ENCODE measurements at regions not wholly inside any gene's neighbourhood (a gene's known extent, or its start where the extent isn't known, plus 50 kb on each side); places are given as distances from the start of the nearest gene placed in this dataset.

- POLR2A ChIA-PET = no interaction called here
These were observed 123.8 kb upstream of the CACNA2D1 start for GRCh38 chr7:82567356-82567755.

More at GRCh38 chr7:82567356-82567755, 123.8 kb upstream of the CACNA2D1 start:
- no peak for DNase-seq (ENCODE audit: low read depth, low spot score)
- Histone ChIP-seq H3K9me3 (replicated peaks; ENCODE audit: control insufficient read depth, insufficient read depth, low read length) (no peaks in the 10 kb centered on the region), H3K36me3 (ENCODE audit: control insufficient read depth in 2 of 2, extremely low read depth in 1 of 2, insufficient read depth in 2 of 2, low read length in 2 of 2) (no peaks in the 10 kb centered on the region), H4K20me1 (replicated peaks; ENCODE audit: control insufficient read depth, extremely low read depth, insufficient read depth, low read length) (no peaks in the 10 kb centered on the region), H2AFZ (ENCODE audit: low read depth, low read length) (no peak overlapping the region), H3K4me1 (ENCODE audit: control insufficient read depth, extremely low read depth, insufficient read depth, low read length) (peaks cover 5% of the 10 kb centered on the region), H3K79me2 (ENCODE audit: control insufficient read depth, insufficient read depth, low read length) (no peaks in the 10 kb centered on the region), H3K27me3 (ENCODE audit: control insufficient read depth in 2 of 2, insufficient read depth in 2 of 2, low read length in 2 of 2) (no peaks in the 10 kb centered on the region), H3K4me3 (replicated peaks in 1 of 3; ENCODE audit: insufficient read depth in 1 of 3, low read depth in 1 of 3, low read length in 3 of 3) (no peak overlapping the region), H3K4me2 (ENCODE audit: insufficient read depth, low read length) (no peak overlapping the region), H3K27ac (ENCODE audit: insufficient read depth, low read depth, low read length) (no peak overlapping the region), H3K9me1 (replicated peaks; ENCODE audit: control insufficient read depth, extremely low read depth, insufficient read depth, low read length) (no peaks in the 10 kb centered on the region), H3K9ac (replicated peaks; ENCODE audit: extremely low read depth, insufficient read depth, low read length) (no peak overlapping the region)
- no TSS peak for BruUV-seq (replicated peaks)
- intact Hi-C loops (cut with micrococcal nuclease) = no loop called here
- TF ChIP-seq EZH2 (IDR thresholded peaks at IDR 0.05; ENCODE audit: borderline replicate concordance, low read depth, low read length, severe bottlenecking) (no peak), POLR2AphosphoS5 (IDR thresholded peaks at IDR 0.05; ENCODE audit: insufficient read depth, low read depth, low read length) (no peak), FOS (IDR thresholded peaks at IDR 0.05; ENCODE audit: borderline replicate concordance, insufficient read depth, low read length) (no peak), JUN (IDR thresholded peaks at IDR 0.05; ENCODE audit: borderline replicate concordance, insufficient read depth, insufficient read length, low read depth) (no peak), POLR2A (IDR thresholded peaks at IDR 0.05; ENCODE audit: low read depth, low read length) (no peak), CTCF (IDR thresholded peaks at IDR 0.05; ENCODE audit: extremely low read depth in 1 of 2, insufficient read depth in 1 of 2, low read depth in 1 of 2, low read length in 2 of 2) (no peak), GATA2 (IDR thresholded peaks at IDR 0.05; ENCODE audit: insufficient read depth, insufficient read length, low read depth, low read length) (no peak), MYC (IDR thresholded peaks at IDR 0.05; ENCODE audit: low read depth, low read length) (no peak)
- TF ChIP-seq, protein P1, sequence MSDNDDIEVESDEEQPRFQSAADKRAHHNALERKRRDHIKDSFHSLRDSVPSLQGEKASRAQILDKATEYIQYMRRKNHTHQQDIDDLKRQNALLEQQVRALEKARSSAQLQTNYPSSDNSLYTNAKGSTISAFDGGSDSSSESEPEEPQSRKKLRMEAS (IDR thresholded peaks at IDR 0.05; ENCODE audit: insufficient read depth, insufficient read length) = no peak
- FAIRE-seq = no peak
- dilution Hi-C loops (cut with MboI; ENCODE audit: extremely low pct_ligation_motif_present, low sequenced_read_pairs) = no loop called here
- CTCF ChIA-PET = interaction anchor here (1.7 kb wide), 1 partner anchor 333 kb away, joined by 7 read pairs; no protein-coding TSS in a partner anchor
